Gastroesophageal sphincter (tissue), 4 donors: ENCODE measurements at regions not wholly inside any gene's neighbourhood (a gene's known extent, or its start where the extent isn't known, plus 50 kb on each side); places are given as distances from the start of the nearest gene placed in this dataset.

Experiments
- ATAC-seq: fragments of 150-250 bp; one replicate; pipeline ENCODE4 v1.9.1; 2016; ENCODE audit warnings: mild to moderate bottlenecking, moderate library complexity
- H3K27ac ChIP-seq, 4 donors: fragments of 200-600 bp; sonication (generic) in 3 of 4; 1 replicate in 3 of 4; 2 replicates in 1 of 4; pipeline ENCODE4 v1.5.1; 2016 to 2019
- H3K27me3 ChIP-seq: fragments of 200-600 bp; sonication (generic); one replicate; pipeline ENCODE4 v1.5.1; 2019
- H3K36me3 ChIP-seq, 2 donors: fragments of 200-600 bp; sonication (generic); one replicate each; pipeline ENCODE4 v1.5.1; 2019; ENCODE audit warnings: control low read depth in 1 of 2
- H3K4me1 ChIP-seq, 3 donors: fragments of 200-600 bp; sonication (generic); 1 replicate in 2 of 3; 2 replicates in 1 of 3; pipeline ENCODE4 v1.5.1; 2016 to 2019; ENCODE audit warnings: control low read depth in 2 of 3
- H3K4me3 ChIP-seq, 2 donors: fragments of 200-600 bp; sonication (generic); one replicate each; pipeline ENCODE4 v1.5.1; 2019; ENCODE audit warnings: mild to moderate bottlenecking in 1 of 2, moderate library complexity in 1 of 2
- H3K9me3 ChIP-seq, 3 donors: fragments of 200-600 bp; sonication (generic); one replicate each; pipeline ENCODE4 v1.5.1; 2017 to 2019; ENCODE audit warnings: control low read depth in 2 of 3
- EP300 ChIP-seq: sonication (generic); formaldehyde crosslinking; IDR thresholded peaks from one replicate; pipeline ENCODE4 v1.6.1; 2017; ENCODE audit warnings: antibody characterized with exemption, mild to moderate bottlenecking
- POLR2A ChIP-seq, 2 donors: fragments of 450-650 bp; IDR thresholded peaks; one replicate each; pipeline ENCODE4 v1.6.1; 2017; ENCODE audit warnings: antibody characterized with exemption in 2 of 2, mild to moderate bottlenecking in 2 of 2, moderate library complexity in 1 of 2
- POLR2AphosphoS5 ChIP-seq: sonication (generic); formaldehyde crosslinking; IDR thresholded peaks from one replicate; pipeline ENCODE4 v1.6.1; 2017; ENCODE audit warnings: antibody characterized with exemption
- WGBS, 2 donors: methylation state at CpG; one replicate each; pipeline ENCODE4 v1.1.5; 2018; ENCODE audit warnings: low coverage in 1 of 2; 5-methylcytosine and 5-hydroxymethylcytosine counted together
- TF ChIP-seq, protein P1 (sequence below), 4 experiments: fragments of 200-600 bp in 2 of 4; fragments of 450-650 bp in 2 of 4; sonication (generic) in 1 of 4; IDR thresholded peaks; one replicate each; pipeline ENCODE4 v1.5.1; 2017 to 2019; ENCODE audit warnings: antibody characterized with exemption in 4 of 4, mild to moderate bottlenecking in 2 of 4, moderate library complexity in 2 of 4

DNA sequence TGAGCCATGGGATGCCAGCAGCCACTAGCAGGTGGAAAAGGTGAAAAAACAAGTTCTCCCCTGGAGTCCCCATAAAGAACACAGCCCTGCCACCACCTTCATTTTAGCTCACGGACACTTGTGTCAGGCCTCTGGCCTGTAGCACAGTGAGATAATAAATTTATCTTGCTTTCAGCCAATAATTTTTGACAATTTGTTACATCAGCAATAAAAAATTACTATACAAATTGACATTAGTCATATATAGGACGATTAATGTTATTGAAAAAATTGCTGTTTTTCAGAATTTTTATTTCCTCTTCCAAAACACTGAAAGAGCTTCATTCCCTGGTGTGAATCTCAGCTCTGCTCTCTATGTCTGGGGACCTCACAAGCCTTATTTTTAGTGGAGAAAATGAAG, 152.9 kb upstream of the ETV3 start:
- H3K4me3 ChIP-seq, result no peak overlapping the region
- no peak overlapping the region for H3K27ac ChIP-seq
- H3K36me3 ChIP-seq, result no peaks in the 10 kb centered on the region
- 50 to 53% methylated on average over 2 of the region's 2 CpGs for WGBS, 2 donors
- H3K4me1 ChIP-seq, result no peaks in the 10 kb centered on the region
- no peak for TF ChIP-seq EP300
- TF ChIP-seq, protein P1, sequence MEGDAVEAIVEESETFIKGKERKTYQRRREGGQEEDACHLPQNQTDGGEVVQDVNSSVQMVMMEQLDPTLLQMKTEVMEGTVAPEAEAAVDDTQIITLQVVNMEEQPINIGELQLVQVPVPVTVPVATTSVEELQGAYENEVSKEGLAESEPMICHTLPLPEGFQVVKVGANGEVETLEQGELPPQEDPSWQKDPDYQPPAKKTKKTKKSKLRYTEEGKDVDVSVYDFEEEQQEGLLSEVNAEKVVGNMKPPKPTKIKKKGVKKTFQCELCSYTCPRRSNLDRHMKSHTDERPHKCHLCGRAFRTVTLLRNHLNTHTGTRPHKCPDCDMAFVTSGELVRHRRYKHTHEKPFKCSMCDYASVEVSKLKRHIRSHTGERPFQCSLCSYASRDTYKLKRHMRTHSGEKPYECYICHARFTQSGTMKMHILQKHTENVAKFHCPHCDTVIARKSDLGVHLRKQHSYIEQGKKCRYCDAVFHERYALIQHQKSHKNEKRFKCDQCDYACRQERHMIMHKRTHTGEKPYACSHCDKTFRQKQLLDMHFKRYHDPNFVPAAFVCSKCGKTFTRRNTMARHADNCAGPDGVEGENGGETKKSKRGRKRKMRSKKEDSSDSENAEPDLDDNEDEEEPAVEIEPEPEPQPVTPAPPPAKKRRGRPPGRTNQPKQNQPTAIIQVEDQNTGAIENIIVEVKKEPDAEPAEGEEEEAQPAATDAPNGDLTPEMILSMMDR (IDR thresholded peaks at IDR 0.05), result no peak
- TF ChIP-seq POLR2A (IDR thresholded peaks at IDR 0.05), result no peak
- no peak for TF ChIP-seq POLR2AphosphoS5
- H3K27me3 ChIP-seq, result peaks cover 11% of the 10 kb centered on the region
- peaks cover 0 to 5% (median 0%) of the 10 kb centered on the region in 3 donors for H3K9me3 ChIP-seq
- no peak for ATAC-seq

DNA sequence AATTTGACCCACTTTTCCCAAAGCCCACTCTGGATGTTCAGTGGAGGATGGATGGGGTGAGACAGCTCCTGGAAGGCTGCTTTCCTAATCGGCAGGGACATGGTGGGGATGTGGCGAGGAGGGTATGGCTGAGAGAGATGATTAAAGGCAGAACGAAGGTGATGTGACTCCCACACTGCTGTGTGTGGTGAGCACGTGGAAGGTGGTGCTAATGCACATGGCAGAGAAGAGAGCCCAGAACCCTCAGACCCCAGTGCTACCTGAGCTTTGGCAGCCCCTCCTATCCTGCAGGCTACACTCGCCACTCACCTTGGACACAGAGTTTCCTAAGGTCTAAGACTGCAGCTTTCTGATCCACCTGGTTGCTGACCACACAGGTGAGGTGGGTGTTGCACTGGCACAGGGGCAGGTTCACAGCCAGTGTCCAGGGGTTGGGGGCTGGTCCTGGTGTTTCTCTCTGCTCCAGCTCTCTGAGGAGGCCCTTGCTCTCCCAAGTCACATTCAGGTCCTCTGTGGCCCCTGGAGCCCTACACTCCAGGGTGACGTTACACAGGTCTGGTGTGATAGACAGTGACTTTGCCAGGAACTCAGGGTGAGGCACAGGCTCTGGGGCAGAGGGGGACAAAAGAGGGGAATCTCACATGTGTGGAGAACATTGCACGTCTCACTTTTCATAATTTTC, 151.4 kb upstream of the ETV3 start:
- 71 to 100% methylated on average over 1 to 5 of the region's 7 CpGs for WGBS, 2 donors
- TF ChIP-seq POLR2A (IDR thresholded peaks at IDR 0.05) (no peak), POLR2AphosphoS5 (no peak), EP300 (no peak)
- TF ChIP-seq, protein P1 (IDR thresholded peaks at IDR 0.05), result no peak
- H3K4me1 ChIP-seq, result no peaks in the 10 kb centered on the region
- no peak overlapping the region for H3K4me3 ChIP-seq
- no peaks in the 10 kb centered on the region for H3K36me3 ChIP-seq
- no peak for ATAC-seq
- peaks cover 0 to 5% (median 0%) of the 10 kb centered on the region in 3 donors for H3K9me3 ChIP-seq
- peaks cover 6% of the 10 kb centered on the region for H3K27me3 ChIP-seq
- H3K27ac ChIP-seq, result no peak overlapping the region

DNA sequence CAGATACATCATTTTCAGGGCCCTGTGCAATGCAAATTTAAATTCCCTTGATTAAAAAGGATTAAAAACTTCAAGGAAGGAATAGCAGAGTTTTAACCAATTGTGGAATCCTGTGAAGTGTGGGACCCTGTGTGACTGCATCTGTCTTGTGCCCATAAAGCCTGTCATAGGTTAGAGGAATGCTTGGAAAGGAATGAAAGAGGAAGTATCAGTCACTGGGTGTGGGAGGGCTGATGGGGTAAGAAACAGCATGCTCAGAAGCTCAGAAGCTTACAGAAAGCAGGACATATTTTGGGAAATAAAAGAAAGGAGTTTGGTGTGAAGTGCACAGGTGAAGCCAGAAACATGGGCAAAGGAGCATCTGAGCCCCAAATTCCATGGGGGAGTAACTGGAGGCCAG, 150.8 kb upstream of the ETV3 start:
- Histone ChIP-seq H3K27ac (no peak overlapping the region), H3K36me3 (no peaks in the 10 kb centered on the region), H3K9me3 (peaks cover 0 to under 1% (median 0%) of the 10 kb centered on the region in 3 donors), H3K4me3 (no peak overlapping the region), H3K27me3 (peaks cover 1% of the 10 kb centered on the region), H3K4me1 (no peaks in the 10 kb centered on the region)
- TF ChIP-seq EP300, result no peak
- TF ChIP-seq POLR2A (IDR thresholded peaks at IDR 0.05), result no peak
- TF ChIP-seq, protein P1 (IDR thresholded peaks at IDR 0.05), result no peak
- TF ChIP-seq POLR2AphosphoS5, result no peak
- ATAC-seq, result no peak

DNA sequence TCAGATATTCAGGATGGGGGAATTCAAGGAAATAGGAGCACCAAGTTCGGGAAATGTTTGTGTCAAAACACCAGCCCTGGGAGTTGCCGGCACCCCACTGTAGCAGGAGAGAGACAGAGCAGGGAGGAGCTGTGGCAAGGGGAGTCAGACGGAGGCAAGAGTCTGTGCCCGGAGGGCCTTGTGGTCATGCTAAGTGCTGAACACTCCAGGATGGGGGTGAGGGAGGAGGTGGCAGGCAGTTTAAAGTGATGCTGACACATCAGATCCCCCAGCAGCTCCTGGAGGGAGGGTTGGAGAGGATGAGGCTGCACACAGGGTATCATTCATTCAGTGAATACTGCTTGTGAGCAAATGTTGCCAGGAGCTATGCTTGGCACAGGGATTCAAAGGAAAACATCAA, 150.3 kb upstream of the ETV3 start:
- H3K36me3 ChIP-seq, result no peaks in the 10 kb centered on the region
- ATAC-seq, result no peak
- no peak overlapping the region for H3K27ac ChIP-seq
- no peak overlapping the region for H3K4me3 ChIP-seq
- no peaks in the 10 kb centered on the region for H3K9me3 ChIP-seq
- WGBS, 2 donors, result 50 to 52% methylated on average over 3 to 4 of the region's 4 CpGs
- TF ChIP-seq EP300 (no peak), POLR2AphosphoS5 (no peak), POLR2A (IDR thresholded peaks at IDR 0.05) (no peak)
- TF ChIP-seq, protein P1 (IDR thresholded peaks at IDR 0.05), result no peak
- no peaks in the 10 kb centered on the region for H3K27me3 ChIP-seq
- H3K4me1 ChIP-seq, result no peaks in the 10 kb centered on the region

DNA sequence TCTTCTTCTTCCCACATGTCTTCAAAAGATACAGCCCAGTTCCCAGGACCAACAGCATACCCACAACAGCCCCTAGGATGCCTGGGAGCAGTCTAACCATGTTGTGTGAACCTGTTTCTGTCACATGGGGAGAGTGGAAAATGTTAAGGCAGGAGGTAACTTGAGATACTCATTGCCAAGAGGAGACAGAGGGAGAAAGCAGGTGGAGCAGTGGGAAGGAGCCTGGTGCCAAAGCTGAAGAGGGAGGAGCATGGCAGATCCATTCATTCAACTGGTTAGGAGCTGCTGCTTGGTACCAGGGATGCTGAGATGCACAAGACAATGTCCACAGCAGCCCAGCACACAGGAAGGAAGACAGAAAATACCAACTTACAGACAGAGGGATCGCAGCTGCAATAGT, 149.8 kb upstream of the ETV3 start:
- TF ChIP-seq EP300 (no peak), POLR2A (IDR thresholded peaks at IDR 0.05) (no peak), POLR2AphosphoS5 (no peak)
- TF ChIP-seq, protein P1 (IDR thresholded peaks at IDR 0.05), result no peak
- H3K36me3 ChIP-seq, result no peaks in the 10 kb centered on the region
- no peaks in the 10 kb centered on the region for H3K27me3 ChIP-seq
- H3K9me3 ChIP-seq, result no peaks in the 10 kb centered on the region
- H3K4me3 ChIP-seq, result no peak overlapping the region
- 78 to 80% methylated on average over 1 of the region's 1 CpG for WGBS, 2 donors
- ATAC-seq, result no peak
- H3K27ac ChIP-seq, result no peak overlapping the region
- H3K4me1 ChIP-seq, result no peaks in the 10 kb centered on the region
